T47D (cell line): ENCODE measurements at regions not wholly inside any gene's neighbourhood (a gene's known extent, or its start where the extent isn't known, plus 50 kb on each side); places are given as distances from the start of the nearest gene placed in this dataset.

Source experiments
- DNase-seq, 2 experiments: peaks; one replicate each; pipeline versions ENCODE4 v3.0.0 to v3.0.0-alpha.2; 2011 to 2012; ENCODE audit warnings: low read depth in 1 of 2, low spot score in 1 of 2
- JUND ChIP-seq: IDR thresholded peaks from 2 replicates; pipeline ENCODE4 v1.6.1; 2012; ENCODE audit warnings: low read depth
- in situ Hi-C: cut with HindIII; loops from 2 replicates; pipeline ENCODE4 v1.10.0; 2016; ENCODE audit warnings: low sequenced_read_pairs, low pct_unique_long_range_greater_than_20kb

DNA sequence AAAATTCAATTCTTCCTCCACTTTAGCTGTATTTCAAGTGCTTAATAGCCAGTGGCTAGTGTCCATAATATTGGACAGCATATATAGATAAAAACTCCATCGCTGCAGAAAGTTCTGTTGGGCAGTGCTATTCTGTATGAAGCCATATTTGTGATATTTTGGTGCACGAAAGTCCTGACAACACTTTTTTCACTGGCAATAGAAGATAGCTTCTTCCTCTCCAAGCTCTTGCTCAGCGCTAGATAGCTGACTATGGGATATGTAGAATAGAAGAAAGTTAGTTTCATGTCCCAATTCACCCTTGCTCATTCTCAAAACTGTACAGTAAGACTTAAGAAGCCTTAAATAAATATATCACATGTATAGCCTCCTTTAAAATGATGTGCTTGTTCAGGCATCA, 269.9 kb downstream of the TLR4 start:
- no peak for TF ChIP-seq JUND
- in situ Hi-C loops, result no loop called here
- DNase-seq, result no peak

DNA sequence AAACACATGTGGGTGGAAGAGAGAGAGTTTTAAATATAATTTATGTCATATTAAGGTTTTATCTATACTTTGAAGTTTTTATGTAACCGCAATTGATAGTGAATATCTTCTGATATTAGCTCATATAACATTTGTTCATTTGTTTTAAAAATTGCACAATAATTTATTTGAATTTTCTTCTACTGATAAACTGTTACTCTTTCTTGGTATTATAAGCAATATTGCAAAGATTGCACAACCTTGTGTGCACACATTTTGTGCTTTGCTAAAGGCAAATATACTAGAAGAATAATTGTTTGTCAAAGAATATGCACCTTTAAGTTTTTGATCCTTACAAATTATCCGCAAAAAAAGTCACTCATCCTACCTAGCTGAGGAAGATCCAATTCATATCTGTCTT, 275.7 kb downstream of the TLR4 start:
- DNase-seq, result no peak
- TF ChIP-seq JUND, result no peak
- in situ Hi-C loops, result no loop called here

DNA sequence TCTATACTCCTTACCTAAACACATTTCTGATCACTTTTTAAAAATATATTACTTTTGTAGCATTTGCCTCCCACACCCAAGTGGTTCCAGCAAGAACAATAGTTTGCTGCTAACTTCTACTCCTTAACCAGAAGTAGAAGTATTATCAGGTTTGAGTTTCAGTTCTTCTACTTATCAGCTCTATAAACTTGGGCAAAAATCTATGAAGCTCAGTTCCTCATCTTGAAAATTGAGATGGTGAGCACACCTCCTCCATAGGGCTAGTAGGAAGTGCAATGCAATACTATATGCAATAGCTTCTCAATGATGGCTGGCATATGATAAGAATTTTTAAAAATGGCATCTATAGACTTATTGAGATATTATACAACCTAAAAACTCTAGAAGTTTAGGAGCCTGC, 283.7 kb downstream of the TLR4 start:
- in situ Hi-C loops, result no loop called here
- TF ChIP-seq JUND, result no peak
- no peak for DNase-seq

DNA sequence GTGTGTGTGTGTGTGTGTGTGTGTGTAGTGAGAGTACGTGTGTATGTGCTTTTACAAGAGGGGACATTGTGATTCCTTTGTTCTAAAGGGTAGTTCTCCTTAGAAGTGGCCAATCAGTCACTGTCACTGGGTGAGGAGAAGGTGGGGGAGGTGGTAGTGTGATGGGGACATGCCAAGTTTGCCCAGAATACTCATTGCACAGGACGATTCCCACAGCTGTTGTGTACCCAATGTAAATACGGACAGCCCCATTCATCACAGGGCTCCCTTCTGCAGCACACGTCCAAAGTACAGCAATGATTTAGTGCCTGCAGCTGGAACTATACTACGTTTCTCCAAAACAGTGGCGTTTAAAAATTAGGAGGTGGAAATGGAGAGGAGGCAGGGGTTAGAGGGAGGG, 287.8 kb downstream of the TLR4 start:
- in situ Hi-C loops, result no loop called here
- DNase-seq, result no peak

DNA sequence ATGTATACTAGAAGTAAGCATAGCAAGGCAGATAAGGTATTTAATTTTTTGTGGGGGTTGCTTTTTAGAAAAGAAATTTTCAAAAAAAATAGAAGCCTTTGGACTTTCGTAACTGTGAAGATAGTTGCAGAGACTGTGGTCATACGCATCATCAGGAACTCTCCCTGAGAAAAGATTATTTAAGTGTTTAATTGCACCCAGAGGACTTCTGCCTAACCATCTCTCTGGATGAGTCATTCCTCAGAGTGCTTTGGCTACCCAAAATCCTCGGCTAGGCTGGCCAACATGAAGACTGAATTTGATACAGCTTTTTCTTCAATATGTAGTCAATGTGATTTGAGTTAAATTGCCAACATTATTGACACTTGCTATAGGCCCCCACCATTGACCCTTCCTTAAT, 296.4 kb downstream of the TLR4 start:
- no peak for DNase-seq
- no peak for TF ChIP-seq JUND
- in situ Hi-C loops, result no loop called here

More for the DNA sequence above, 287.8 kb downstream of the TLR4 start:
- TF ChIP-seq JUND, result no peak

DNA sequence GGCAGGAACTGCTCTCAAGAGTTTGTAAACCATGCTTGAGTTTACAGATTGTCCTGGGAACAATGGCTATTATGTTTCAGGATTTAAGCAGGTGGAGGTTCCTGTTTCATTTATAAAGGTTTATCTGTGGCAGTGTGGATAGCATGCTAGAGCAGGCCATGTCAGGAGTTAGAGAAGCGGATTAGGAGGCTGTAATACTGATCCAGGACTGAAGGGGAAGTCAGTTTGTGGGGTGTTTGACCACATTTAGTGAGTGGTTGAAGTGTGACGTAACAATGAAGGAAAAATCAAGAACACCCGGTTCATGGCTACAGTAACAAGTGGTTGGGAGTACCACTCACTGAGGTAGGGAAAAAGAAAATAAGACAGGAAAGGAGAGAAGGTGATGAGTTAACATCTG, 299.0 kb downstream of the TLR4 start:
- no peak for TF ChIP-seq JUND
- in situ Hi-C loops, result no loop called here
- no peak for DNase-seq

DNA sequence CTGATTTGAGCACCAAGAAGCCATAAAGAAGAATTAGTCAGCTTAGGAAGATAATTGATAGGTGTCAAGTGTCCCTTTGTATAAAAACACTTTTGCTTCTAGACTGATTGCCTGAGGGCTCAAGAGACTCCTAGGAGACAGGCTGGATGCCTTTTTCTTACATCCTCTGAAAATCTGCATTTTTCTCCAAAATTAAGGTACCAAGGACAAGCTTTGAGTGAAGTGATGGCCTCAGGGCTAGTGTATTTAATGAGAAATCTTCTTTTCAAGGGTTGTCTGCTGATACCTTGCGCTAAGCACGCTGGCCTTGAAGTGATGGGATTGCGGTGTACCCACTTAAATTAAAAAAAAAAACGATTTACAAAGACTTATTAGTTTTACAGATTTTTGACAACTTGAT, 304.0 kb downstream of the TLR4 start:
- DNase-seq, result no peak
- no peak for TF ChIP-seq JUND
- in situ Hi-C loops, result no loop called here

GRCh38 chr9:118009614-118010013, 305.4 kb downstream of the TLR4 start:
- TF ChIP-seq JUND, result no peak
- DNase-seq, result no peak
- in situ Hi-C loops, result no loop called here

DNA sequence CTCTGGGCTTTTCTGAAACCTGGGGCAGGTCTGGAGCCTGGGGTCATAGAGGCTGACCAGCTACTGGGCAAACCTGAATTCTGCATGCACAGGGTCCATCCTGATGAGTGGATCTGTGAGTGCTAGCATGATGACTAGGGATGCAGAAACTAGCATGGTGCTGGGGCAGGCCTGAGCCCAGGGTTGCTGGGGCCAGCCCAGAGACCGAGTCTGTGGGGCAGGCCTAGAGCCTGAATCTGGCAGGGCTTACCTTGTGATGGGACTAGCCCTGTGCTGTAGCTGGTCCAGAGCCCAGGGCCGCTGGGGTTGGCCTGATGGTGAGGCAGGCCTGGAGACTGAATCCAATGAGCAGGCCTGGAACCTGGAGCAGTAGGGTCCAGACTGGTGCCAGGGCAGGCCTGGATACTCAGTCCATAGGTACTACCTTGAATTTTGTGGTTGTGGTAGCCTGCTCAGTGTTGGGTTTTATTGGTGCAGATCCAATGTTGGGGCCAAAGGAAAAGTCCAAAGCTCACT, 313.5 kb downstream of the TLR4 start:
- TF ChIP-seq JUND, result no peak
- no peak for DNase-seq
- in situ Hi-C loops, result no loop called here

GRCh38 chr9:118023644-118024043, 319.4 kb downstream of the TLR4 start:
- in situ Hi-C loops, result no loop called here
- no peak for TF ChIP-seq JUND
- no peak for DNase-seq

GRCh38 chr9:118028225-118028624, 324.0 kb downstream of the TLR4 start:
- TF ChIP-seq JUND, result no peak
- in situ Hi-C loops, result no loop called here
- DNase-seq, result no peak

GRCh38 chr9:118029425-118029824, 325.2 kb downstream of the TLR4 start:
- in situ Hi-C loops, result no loop called here
- no peak for DNase-seq
- no peak for TF ChIP-seq JUND

- DNase-seq, result no peak
- in situ Hi-C loops, result no loop called here
- no peak for TF ChIP-seq JUND
Measured at GRCh38 chr9:118034701-118035100, 330.5 kb downstream of the TLR4 start.

- no peak for TF ChIP-seq JUND
- DNase-seq, result no peak
- in situ Hi-C loops, result no loop called here
Measured at GRCh38 chr9:118038713-118039112, 334.5 kb downstream of the TLR4 start.
